Midbrain (tissue), 1 donor: ENCODE measurements at regions not wholly inside any gene's neighbourhood (a gene's known extent, or its start where the extent isn't known, plus 50 kb on each side); places are given as distances from the start of the nearest gene placed in this dataset.
"Not testable (repeated sequence)": the region's sequence is repeated elsewhere in the genome, so short reads cannot be mapped to it uniquely, and the experiment has no call there.

Source experiments
- DNase-seq: peaks from one replicate; lab custom pipeline; 2025; lab: John Stamatoyannopoulos, UW

- DNase-seq, result no peak
These were observed 332.9 kb downstream of the PCNX1 start for GRCh38 chr14:71240171-71240570.

DNA sequence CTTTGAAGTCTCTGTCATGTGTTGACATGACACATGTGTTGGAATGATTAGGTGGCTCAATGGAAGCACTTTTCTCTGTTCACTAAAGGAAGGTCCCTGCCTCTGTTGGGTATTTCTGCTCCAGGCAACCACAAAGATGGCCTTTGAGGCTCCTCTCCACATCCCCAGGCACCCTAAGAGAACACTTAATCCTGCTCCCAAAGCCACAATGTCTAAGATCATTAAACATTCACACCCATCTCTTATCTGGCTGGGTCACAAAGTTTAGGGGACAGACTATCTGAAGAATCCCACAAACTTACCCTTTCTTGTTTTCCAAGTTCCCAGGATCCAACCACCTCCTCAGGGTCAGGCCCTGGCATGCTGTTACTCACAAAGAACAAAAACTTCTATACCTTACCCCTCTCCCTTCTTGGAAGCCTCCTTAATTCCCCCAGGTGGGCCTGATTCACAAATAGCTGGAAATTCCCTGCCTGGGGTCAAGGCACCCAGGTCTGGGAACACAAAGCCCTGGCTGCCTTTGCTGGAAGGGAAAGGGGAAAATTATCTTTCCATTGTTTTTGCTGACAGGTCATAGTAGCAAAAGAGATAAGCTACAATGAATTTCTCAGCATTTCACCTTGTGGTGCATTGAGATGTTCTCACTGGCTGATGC lies 333.7 kb downstream of the PCNX1 start:
- DNase-seq, result no peak

DNA sequence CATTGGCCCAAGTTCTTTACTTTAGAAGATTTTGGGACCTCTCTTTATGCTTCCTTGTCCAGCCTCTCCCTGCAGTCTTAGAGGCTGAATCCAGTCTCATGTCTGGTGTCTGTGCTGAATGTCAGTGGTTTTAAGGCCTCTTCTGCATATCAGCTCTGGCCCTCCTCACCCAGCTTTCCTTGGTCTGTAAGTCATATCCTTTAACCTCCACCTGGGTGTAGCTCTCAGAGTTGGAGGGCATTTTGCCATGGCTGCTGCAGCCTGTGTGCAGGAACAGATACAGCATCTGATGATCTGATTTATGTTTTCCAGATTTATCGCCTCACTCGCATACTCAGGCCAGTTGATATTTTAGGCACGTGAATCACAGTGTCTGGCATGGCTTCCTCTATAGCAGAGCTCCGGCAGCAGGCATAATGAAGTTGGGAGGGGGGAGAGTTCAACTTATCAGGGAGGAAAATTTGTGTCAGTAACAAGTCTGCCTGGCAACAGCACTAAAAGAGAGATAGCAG lies 335.0 kb downstream of the PCNX1 start:
- no peak for DNase-seq

DNA sequence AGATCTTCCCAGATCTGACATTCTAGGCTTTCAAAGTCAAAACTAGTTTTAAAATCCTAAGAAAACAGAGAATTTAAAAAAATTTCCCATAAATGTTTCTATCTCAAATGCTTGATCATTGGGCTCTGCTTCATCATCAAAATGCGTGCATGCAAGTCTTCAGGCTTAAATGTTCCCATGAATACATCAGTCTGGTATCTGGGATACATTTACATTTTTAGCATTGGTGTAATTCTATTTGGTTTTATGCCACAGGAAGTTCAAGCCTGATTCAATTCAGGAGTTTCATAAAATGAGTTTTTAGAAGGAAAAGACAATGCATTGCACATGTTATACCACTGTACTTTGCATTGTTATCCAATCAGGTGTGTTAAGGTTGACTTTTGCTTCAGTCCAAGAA lies 336.4 kb downstream of the PCNX1 start:
- DNase-seq, result no peak

DNA sequence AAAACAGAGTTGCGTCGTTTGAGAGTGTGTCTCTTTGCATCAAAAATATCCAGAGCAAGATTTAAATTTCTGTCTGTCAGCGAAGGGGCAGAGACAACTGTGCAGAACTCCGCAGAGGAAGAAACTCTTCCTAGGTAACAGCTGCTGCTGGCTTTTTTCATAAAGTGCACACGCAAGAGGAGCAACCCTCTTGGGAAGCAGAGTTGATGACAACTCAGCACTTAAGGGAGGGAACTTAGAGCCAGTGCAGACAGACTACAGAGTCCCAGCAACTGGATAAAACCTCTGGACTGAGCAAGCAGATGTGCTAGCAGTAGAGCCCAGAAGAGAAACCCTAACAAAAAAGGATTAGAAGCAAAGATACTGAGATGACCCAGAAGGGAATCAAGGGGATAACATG lies 337.1 kb downstream of the PCNX1 start:
- DNase-seq, result no peak

GRCh38 chr14:71245659-71246361 lies 338.6 kb downstream of the PCNX1 start:
- no peak for DNase-seq

DNA sequence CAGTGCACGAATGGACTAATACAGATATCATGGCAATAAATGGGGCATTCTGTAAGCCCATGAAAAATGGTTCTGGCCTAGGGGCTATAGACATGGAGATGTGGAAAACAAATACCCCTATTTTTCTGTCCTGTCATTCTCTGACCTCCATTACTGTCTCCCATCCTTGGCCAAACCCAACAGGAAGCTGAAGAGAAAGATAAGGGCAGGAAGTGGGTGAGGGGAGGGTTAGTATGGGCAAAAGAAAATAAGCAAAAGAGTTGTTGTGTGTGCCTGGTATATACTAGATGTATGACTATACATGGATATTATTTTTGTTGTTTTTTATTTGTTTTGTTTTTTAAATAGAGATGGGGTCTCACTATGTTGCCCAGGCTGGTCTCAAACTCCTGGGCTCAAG lies 339.3 kb downstream of the PCNX1 start:
- DNase-seq, result no peak

DNA sequence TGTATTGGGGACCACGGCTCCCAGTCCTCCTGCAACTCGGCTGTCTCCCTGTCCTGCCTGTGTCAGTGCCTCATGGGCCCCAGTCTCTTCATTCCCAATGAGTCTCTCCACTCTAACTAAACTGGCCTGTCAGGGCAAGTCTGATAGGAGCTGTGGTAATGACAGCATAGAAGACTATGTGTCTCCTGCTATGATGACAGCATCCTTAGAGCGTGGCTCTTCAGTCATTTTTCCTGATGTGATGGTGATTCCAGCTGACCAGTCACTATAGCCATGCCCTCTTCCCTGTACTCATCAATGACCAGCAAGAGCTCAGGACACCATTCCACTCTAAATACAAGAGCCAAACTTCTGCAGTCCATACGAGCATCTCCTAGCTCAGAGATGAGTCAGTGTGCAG lies 339.8 kb downstream of the PCNX1 start:
- DNase-seq, result no peak

DNA sequence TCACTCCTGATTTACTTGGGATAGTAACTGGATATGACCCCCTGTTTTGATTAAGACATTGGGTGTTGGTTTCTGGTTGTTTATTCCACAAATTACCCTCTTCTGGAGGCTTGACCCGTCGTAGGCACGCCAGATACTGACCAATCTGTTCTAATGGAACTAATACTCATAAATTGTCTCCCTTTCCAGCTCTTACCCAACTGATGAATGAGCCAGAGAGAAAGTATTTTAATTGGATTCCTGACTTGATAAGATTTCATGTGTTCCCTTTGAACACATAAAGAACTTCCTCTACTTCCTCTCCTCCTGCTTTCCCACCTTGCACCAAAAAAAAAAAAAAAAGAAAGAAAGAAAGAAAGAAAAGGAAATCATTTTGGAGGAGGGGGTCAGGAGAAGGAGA lies 340.9 kb downstream of the PCNX1 start:
- DNase-seq, result no peak

DNA sequence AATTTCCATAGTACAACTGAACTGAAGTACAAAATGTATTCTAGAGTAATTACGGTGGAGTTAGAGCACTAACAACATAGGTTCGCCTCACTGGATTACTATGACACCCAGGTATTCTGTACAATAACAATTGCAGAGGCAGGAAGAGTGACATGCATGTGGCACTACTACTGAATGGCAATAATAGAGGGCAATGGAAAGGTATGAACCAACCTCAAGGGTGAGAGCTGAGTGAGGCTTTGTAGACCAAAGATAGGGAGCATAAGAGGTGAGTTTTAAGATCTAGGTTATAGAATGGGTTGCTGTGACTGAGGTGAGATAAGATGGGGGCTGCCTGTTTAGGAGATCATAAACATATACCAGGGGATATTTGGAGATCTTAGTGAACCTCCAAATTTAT lies 343.1 kb downstream of the PCNX1 start:
- no peak for DNase-seq

DNA sequence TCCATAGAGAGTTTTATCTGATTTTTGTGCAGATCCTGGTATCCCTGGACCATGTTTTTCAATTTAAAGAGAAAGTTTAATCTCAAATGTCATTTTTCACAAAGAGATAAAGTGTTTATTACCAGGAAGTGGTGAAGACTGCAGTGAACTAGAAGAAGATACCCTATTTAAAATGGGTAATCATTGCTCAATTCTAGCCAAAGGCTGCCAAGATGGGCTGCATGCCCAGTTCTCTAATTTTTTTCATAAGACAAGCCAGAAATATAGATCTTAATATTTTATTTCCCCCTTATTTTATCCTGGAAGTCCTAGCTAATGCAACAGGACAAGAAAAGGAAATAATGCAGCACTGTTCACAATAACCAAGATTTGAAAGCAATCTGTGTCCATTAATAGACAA lies 343.5 kb downstream of the PCNX1 start:
- DNase-seq, result no peak

DNA sequence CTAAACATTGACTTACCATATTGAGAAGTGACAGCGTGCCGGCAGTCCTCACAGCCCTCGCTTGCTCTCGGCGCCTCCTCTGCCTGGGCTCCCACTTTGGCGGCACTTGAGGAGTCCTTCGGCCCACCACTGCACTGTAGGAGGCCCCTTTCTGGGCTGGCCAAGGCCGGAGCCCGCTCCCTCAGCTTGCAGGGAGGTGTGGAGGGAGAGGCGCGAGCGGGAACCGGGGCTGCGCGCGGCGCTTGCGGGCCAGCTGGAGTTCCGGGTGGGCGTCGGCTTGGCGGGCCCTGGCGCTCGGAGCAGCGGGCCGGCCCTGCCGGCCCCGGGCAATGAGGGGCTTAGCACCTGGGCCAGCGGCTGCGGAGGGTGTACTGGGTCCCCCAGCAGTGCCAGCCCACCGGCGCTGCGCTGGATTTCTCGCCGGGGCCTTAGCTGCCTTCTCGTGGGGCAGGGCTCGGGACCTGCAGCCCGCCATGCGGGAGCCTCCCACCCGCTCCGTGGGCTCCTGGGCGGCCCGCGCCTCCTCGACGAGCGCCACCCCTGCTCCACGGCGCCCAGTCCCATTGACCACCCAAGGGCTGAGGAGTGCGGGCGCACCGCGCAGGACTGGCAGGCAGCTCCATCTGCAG lies 346.9 kb downstream of the PCNX1 start:
- DNase-seq, result not testable (repeated sequence)

DNA sequence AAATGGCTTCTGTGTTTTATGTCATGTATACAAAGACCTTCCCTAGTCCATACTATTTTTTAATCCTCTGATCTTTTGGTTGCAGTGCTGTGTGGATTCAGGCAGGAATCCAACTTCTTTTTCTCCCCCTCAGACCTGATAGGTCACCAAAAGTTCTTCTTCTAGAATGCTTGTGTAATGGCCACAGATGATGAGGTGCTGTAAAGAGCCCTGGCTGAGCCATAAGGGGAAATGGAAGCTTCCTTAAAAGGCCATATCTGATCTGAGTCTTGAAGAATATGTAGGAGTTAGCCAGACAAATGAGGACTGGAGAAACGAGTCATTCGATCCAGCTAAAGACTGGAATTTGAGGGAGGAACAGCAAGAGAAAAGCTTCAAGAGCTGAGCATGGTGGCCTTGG lies 353.9 kb downstream of the PCNX1 start:
- DNase-seq, result no peak

- no peak for DNase-seq
These were observed 355.2 kb downstream of the PCNX1 start for GRCh38 chr14:71262441-71262840.

DNA sequence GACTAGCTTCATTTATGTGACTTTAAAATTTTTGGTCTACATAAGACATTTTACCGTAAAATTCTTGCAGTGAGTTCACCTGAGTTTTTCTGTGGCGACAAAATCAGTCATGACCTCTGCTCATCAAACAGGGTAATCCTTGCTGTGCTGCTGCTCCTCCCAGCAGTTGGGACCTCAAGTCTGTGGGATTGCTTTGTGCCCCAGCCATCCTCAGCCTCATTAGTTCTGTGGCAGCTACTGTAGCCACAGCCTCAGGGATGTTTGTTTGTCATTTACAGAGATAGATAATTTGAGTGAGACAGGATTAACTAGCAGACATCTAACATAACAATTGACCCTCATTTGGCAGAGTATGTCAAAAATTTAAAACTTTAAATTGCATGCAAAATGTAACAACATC lies 357.0 kb downstream of the PCNX1 start:
- no peak for DNase-seq

- DNase-seq, result no peak
These were observed 359.8 kb downstream of the PCNX1 start for GRCh38 chr14:71267007-71267513.

DNA sequence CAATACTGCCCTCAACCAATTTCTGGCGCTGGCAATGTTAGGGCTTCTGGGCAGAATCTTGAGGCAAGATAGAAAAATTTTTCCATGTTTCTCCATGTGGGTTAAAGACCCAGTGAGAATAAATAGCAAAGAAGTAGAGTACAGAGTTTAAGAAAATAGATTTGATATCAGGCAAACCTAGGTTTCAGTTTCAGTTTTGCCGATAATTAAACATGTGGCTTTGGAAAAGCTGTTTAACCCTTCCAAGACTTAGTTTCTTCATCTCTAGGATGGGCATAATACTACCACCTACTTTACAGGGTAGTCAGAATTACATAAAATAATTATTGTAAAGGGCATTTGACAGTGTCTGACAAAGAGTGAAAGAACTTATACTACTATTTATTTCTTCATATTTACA lies 360.4 kb downstream of the PCNX1 start:
- no peak for DNase-seq

DNA sequence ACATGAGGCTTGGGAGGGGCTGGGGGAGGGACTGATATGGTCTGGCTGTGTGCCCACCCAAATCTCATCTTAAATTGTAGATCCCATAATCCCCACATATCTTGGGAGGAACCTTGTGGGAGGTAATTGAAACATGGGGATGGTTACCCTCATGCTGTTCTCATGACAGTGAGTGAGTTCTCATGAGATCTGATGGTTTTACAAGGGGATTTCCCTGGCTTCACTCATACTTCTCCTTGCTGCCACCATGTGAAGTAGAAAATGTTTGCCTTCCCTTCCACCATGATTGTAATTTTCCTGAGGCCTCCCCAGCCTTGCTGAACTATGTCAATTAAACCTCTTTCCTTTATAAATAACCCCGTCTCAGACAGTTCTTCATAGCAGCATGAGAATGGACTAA lies 362.9 kb downstream of the PCNX1 start:
- DNase-seq, result no peak

DNA sequence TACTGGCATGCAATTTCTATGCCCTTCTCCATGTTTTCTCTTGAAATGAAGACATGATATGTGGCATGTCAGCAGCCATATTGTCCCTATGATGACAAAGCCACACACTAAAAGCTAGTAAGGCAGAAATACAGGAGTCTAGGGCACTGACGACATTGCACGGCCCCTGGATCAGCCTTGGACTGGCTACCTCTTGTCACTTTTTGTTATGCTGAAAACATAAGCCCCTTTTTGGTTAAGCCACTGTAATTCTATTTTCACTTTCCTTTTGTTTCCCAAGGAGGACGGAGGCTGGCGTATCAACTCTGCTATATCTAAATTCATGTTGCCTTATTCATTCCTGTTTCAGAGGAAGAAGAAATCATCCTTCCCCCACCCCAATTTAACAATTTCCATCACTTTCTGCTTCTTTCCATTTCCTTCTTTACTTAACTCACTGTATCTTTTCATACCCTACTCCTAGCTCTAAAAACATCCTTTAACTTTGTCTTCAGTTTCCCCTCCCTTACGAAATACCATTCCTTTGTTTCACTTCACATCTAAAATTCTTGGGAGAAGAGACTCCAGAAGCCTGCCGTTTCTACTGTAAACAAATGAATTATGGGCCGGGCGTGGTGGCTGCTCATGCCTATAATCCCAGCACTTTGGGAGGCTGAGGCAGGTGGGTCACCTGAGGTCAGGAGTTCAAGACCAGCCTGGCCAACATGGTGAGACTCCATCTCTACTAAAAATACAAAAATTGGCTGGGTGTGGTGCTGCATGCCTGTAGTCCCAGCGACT lies 364.1 kb downstream of the PCNX1 start:
- no peak for DNase-seq

- DNase-seq, result no peak
These were observed 366.1 kb downstream of the PCNX1 start for GRCh38 chr14:71273366-71273765.

GRCh38 chr14:71284048-71284447 lies 376.8 kb downstream of the PCNX1 start:
- DNase-seq, result no peak

DNA sequence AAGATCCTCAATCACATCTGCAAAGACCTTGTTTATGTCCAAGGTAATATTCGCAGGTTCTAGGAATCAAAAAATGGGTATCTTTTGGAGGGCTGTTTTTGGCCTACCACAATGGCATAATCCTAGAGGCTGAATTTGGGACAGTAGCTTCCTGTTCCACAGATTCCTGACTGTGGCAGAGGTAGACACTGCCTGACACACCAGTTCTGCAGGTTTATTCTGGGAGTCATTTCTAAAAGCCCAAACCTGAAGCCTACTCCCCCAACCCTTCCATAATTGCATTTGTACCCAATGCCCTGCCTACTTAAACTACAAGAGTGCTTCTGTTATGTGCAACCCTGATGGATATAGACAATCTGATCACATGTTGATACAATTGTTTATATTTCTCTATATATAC lies 378.9 kb downstream of the PCNX1 start:
- DNase-seq, result no peak
